Loucy (cell line): ENCODE measurements at regions not wholly inside any gene's neighbourhood (a gene's known extent, or its start where the extent isn't known, plus 50 kb on each side); places are given as distances from the start of the nearest gene placed in this dataset.

Source experiments
- H2AFZ ChIP-seq: fragments of 200-600 bp; sonication (generic); 2 replicates; pipeline ENCODE4 v1.6.0; 2016; ENCODE audit warnings: antibody characterized with exemption, mild to moderate bottlenecking, low read length, moderate library complexity
- H3F3A ChIP-seq: fragments of 200-600 bp; 2 replicates; pipeline ENCODE4 v1.6.0; 2016; ENCODE audit warnings: antibody characterized with exemption, low read depth, mild to moderate bottlenecking
- H3K27me3 ChIP-seq: fragments of 200-600 bp; sonication (generic); 2 replicates; pipeline ENCODE4 v1.6.1; 2014; ENCODE audit warnings: low read length, mild to moderate bottlenecking; ENCODE audit not compliant: insufficient read depth, poor library complexity, severe bottlenecking
- H3K36me3 ChIP-seq: fragments of 200-600 bp; sonication (generic); 2 replicates; pipeline ENCODE4 v1.6.1; 2016; ENCODE audit warnings: low read length; ENCODE audit not compliant: insufficient read depth
- H3K4me1 ChIP-seq: fragments of 200-600 bp; sonication (generic); 2 replicates; pipeline ENCODE4 v1.5.1; 2014; ENCODE audit warnings: low read length, mild to moderate bottlenecking; ENCODE audit not compliant: insufficient read depth, poor library complexity, severe bottlenecking
- H3K4me2 ChIP-seq: fragments of 200-600 bp; sonication (generic); 2 replicates; pipeline ENCODE4 v1.6.0; 2014; ENCODE audit warnings: antibody characterized with exemption, low read length, low read depth, mild to moderate bottlenecking; ENCODE audit not compliant: poor library complexity, severe bottlenecking
- H3K4me3 ChIP-seq: fragments of 200-600 bp; sonication (generic); 2 replicates; pipeline ENCODE4 v1.5.1; 2014; ENCODE audit warnings: low read length, mild to moderate bottlenecking, mixed read lengths; ENCODE audit not compliant: poor library complexity, severe bottlenecking
- H3K79me2 ChIP-seq: fragments of 200-600 bp; sonication (generic); 2 replicates; pipeline ENCODE4 v1.6.1; 2014; ENCODE audit warnings: low read length; ENCODE audit not compliant: insufficient read depth
- H3K9ac ChIP-seq: fragments of 200-600 bp; sonication (generic); 2 replicates; pipeline ENCODE4 v1.6.0; 2014; ENCODE audit warnings: mild to moderate bottlenecking, low read depth, low read length, moderate library complexity; ENCODE audit not compliant: poor library complexity, severe bottlenecking
- H3K9me2 ChIP-seq: fragments of 200-600 bp; sonication (generic); replicated peaks from 2 replicates; pipeline ENCODE4 v1.6.1; 2016; ENCODE audit warnings: low read depth, low read length, mixed read lengths
- H3K9me3 ChIP-seq: fragments of 200-600 bp; sonication (generic); 2 replicates; pipeline ENCODE4 v1.6.1; 2014; ENCODE audit warnings: mild to moderate bottlenecking, antibody characterized with exemption, low read length, low read depth; ENCODE audit not compliant: insufficient read depth
- H4K20me1 ChIP-seq: fragments of 200-600 bp; sonication (generic); 2 replicates; pipeline ENCODE4 v1.6.0; 2014; ENCODE audit warnings: antibody characterized with exemption, low read length, mild to moderate bottlenecking; ENCODE audit not compliant: insufficient read depth, poor library complexity, severe bottlenecking
- EZH2phosphoT487 ChIP-seq: fragments of 200-600 bp; IDR thresholded peaks from 2 replicates; pipeline ENCODE4 v1.6.1; 2018; ENCODE audit warnings: antibody characterized with exemption, mild to moderate bottlenecking, moderate library complexity, borderline replicate concordance
- TF ChIP-seq, protein P1 (sequence below): fragments of 200-600 bp; sonication (generic); conservative IDR thresholded peaks from 2 replicates; pipeline ENCODE4 v1.5.1; 2014; ENCODE audit warnings: mild to moderate bottlenecking, antibody characterized with exemption, low read length

DNA sequence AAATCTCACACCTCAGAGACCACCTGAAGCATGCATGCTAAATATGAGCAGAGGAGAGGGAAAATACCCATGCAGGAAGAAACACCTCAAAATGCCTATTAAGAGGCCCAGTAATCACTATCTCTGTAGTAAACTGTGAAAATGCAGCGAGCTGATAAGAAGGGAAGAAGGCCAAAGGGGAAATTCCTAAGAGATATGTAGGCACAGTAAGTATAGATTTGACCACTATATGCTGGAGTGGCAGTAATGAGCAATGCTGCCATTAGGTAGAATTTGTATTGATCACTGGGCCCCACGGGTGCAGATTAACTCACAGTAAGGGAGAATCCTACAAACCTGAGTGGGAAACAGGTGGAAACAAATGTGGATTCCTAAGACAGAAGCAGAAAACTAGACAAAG lies 1813.1 kb upstream of the RAG2 start:
- Histone ChIP-seq H2AFZ (no peak overlapping the region), H3K79me2 (no peaks in the 10 kb centered on the region)

DNA sequence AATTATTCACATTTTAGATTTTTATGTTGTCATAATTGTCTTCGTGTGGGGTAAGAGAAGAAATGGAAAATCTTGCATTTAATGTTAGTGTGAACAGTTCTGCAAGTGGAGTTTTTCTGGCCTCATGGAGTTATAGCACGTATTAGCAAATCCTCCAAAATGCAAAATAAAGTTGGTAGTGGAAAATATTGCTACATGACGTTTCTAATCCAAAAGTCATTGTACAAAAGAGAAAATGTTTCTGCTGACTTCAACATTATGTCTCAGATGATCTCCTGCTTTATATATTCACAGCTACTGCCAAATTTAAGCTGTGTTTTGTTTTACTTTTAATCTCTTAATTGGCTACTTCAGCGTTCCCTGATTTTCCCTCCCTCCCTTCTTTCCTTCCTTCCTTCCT lies 1804.0 kb upstream of the RAG2 start:
- H3K9ac ChIP-seq, result no peak overlapping the region
- H2AFZ ChIP-seq, result no peak overlapping the region
- H4K20me1 ChIP-seq, result no peaks in the 10 kb centered on the region
- H3K4me1 ChIP-seq, result no peaks in the 10 kb centered on the region
- TF ChIP-seq EZH2phosphoT487, result no peak
- H3K4me2 ChIP-seq, result no peak overlapping the region
- no peaks in the 10 kb centered on the region for H3K36me3 ChIP-seq
- no peak overlapping the region for H3K4me3 ChIP-seq
- 0 out of 2 replicates have a peak, but pooled peaks cover 3% of the 10 kb centered on the region for H3K9me3 ChIP-seq
- H3K9me2 ChIP-seq, result no peaks in the 10 kb centered on the region; the same call in 1 of the 2 replicates
- no peaks in the 10 kb centered on the region for H3K27me3 ChIP-seq
- H3F3A ChIP-seq, result no peaks in the 10 kb centered on the region
- no peaks in the 10 kb centered on the region for H3K79me2 ChIP-seq

More for the DNA sequence above, 1813.1 kb upstream of the RAG2 start:
- H3K36me3 ChIP-seq, result no peaks in the 10 kb centered on the region
- H3K4me2 ChIP-seq, result no peak overlapping the region
- TF ChIP-seq, protein P1, sequence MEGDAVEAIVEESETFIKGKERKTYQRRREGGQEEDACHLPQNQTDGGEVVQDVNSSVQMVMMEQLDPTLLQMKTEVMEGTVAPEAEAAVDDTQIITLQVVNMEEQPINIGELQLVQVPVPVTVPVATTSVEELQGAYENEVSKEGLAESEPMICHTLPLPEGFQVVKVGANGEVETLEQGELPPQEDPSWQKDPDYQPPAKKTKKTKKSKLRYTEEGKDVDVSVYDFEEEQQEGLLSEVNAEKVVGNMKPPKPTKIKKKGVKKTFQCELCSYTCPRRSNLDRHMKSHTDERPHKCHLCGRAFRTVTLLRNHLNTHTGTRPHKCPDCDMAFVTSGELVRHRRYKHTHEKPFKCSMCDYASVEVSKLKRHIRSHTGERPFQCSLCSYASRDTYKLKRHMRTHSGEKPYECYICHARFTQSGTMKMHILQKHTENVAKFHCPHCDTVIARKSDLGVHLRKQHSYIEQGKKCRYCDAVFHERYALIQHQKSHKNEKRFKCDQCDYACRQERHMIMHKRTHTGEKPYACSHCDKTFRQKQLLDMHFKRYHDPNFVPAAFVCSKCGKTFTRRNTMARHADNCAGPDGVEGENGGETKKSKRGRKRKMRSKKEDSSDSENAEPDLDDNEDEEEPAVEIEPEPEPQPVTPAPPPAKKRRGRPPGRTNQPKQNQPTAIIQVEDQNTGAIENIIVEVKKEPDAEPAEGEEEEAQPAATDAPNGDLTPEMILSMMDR, result no peak; the same call in 1 of the 2 replicates
- TF ChIP-seq EZH2phosphoT487, result no peak
- H3K9ac ChIP-seq, result no peak overlapping the region
- no peaks in the 10 kb centered on the region for H4K20me1 ChIP-seq
- H3K4me3 ChIP-seq, result no peak overlapping the region
- no peaks in the 10 kb centered on the region for H3K9me2 ChIP-seq
- no peaks in the 10 kb centered on the region for H3F3A ChIP-seq
- no peaks in the 10 kb centered on the region for H3K4me1 ChIP-seq
- H3K9me3 ChIP-seq, result no peaks in the 10 kb centered on the region
- no peaks in the 10 kb centered on the region for H3K27me3 ChIP-seq

DNA sequence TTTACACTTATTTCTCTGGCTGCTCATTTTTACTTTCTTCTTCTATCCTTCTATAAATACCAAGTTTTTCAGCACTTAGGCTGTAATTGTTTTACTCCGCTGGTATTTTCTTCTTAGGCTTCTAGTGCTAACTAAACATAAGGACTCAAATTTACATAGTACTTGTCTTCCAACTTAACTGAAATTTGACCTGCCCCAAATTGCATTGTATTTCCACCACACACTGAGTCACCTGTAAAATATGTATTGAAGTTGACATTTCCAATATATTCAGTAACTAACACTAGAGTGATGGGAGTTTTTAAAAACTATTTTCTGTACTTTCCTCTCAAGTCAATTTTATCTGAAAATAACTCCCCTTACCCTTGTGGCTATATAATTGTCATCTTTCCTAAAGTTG lies 1794.1 kb upstream of the RAG2 start:
- no peaks in the 10 kb centered on the region for H3K9me3 ChIP-seq
- no peaks in the 10 kb centered on the region for H3K9me2 ChIP-seq
- H3F3A ChIP-seq, result no peaks in the 10 kb centered on the region
- no peaks in the 10 kb centered on the region for H3K27me3 ChIP-seq
- no peaks in the 10 kb centered on the region for H3K36me3 ChIP-seq
- H3K4me3 ChIP-seq, result no peak overlapping the region
- no peak overlapping the region for H2AFZ ChIP-seq
- no peak overlapping the region for H3K9ac ChIP-seq
- H3K4me2 ChIP-seq, result no peak overlapping the region
- no peaks in the 10 kb centered on the region for H3K4me1 ChIP-seq
- TF ChIP-seq, protein P1, result no peak
- no peak for TF ChIP-seq EZH2phosphoT487
- H4K20me1 ChIP-seq, result no peaks in the 10 kb centered on the region
- no peaks in the 10 kb centered on the region for H3K79me2 ChIP-seq

DNA sequence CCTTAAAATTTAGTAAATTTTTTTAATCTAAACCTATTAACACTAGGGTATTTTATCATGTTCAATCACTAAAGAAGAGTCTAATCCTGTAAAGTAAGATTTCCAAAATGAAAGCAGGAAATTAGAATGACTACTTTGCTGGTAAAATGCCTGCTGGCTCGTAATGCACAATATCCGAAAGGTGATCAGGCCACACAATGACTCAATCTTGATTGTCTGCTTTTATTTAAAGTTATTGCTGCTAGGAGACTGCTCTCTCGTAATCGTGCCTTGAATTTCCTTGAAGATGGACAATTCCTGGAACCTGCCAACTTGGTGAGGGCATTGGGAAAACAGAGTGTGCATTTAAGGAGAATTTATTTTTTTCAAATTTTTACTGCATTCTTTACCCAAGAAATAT lies 1786.5 kb upstream of the RAG2 start:
- no peaks in the 10 kb centered on the region for H3K36me3 ChIP-seq
- H3K4me2 ChIP-seq, result no peak overlapping the region
- H4K20me1 ChIP-seq, result no peaks in the 10 kb centered on the region
- no peaks in the 10 kb centered on the region for H3K9me3 ChIP-seq
- H3K9ac ChIP-seq, result no peak overlapping the region
- no peaks in the 10 kb centered on the region for H3K27me3 ChIP-seq
- no peak overlapping the region for H3K4me3 ChIP-seq
- no peak overlapping the region for H2AFZ ChIP-seq
- no peak for TF ChIP-seq EZH2phosphoT487
- TF ChIP-seq, protein P1, result no peak
- H3K4me1 ChIP-seq, result no peaks in the 10 kb centered on the region
- no peaks in the 10 kb centered on the region for H3F3A ChIP-seq
- H3K79me2 ChIP-seq, result no peaks in the 10 kb centered on the region
- no peaks in the 10 kb centered on the region for H3K9me2 ChIP-seq
